Neural progenitor cell (in vitro differentiated cells): ENCODE measurements at regions not wholly inside any gene's neighbourhood (a gene's known extent, or its start where the extent isn't known, plus 50 kb on each side); places are given as distances from the start of the nearest gene placed in this dataset.

ENCODE experiments used
- DNase-seq: peaks from one replicate; pipeline ENCODE4 v3.0.0-alpha.2; 2016; ENCODE audit warnings: low spot score
- H2AFZ ChIP-seq: fragments of 200-600 bp; sonication (generic); replicated peaks from 2 replicates; pipeline ENCODE4 v1.6.1; 2016; ENCODE audit warnings: antibody characterized with exemption
- H3F3A ChIP-seq: fragments of 200-600 bp; sonication (generic); 2 replicates; pipeline ENCODE4 v1.6.1; 2016; ENCODE audit warnings: antibody characterized with exemption, low read depth
- H3K27ac ChIP-seq: fragments of 200-600 bp; sonication (generic); 2 replicates; pipeline ENCODE4 v1.5.1; 2016; ENCODE audit warnings: mild to moderate bottlenecking
- H3K27me3 ChIP-seq: fragments of 200-600 bp; sonication (generic); 2 replicates; pipeline ENCODE4 v1.6.1; 2016; ENCODE audit warnings: mild to moderate bottlenecking, moderate library complexity
- H3K36me3 ChIP-seq: fragments of 200-600 bp; sonication (generic); 2 replicates; pipeline ENCODE4 v1.5.1; 2016
- H3K4me1 ChIP-seq: fragments of 200-600 bp; sonication (generic); 2 replicates; pipeline ENCODE4 v1.6.1; 2016; ENCODE audit warnings: mixed run types
- H3K4me2 ChIP-seq: fragments of 200-600 bp; sonication (generic); 2 replicates; pipeline ENCODE4 v1.6.1; 2016
- H3K4me3 ChIP-seq: fragments of 200-600 bp; sonication (generic); 2 replicates; pipeline ENCODE4 v1.5.1; 2016
- H3K79me2 ChIP-seq: fragments of 200-600 bp; sonication (generic); 2 replicates; pipeline ENCODE4 v1.6.1; 2016; ENCODE audit warnings: low read depth
- H3K9ac ChIP-seq: fragments of 200-600 bp; sonication (generic); 2 replicates; pipeline ENCODE4 v1.6.1; 2016
- H3K9me3 ChIP-seq: fragments of 200-600 bp; sonication (generic); 2 replicates; pipeline ENCODE4 v1.5.1; 2016; ENCODE audit warnings: low read depth
- H4K20me1 ChIP-seq: fragments of 200-600 bp; sonication (generic); 2 replicates; pipeline ENCODE4 v1.6.1; 2016; ENCODE audit warnings: low read depth
- H3K27ac Mint-ChIP-seq: 3 replicates; pipeline ENCODE4 v1.8.0; 2021; ENCODE audit warnings: mixed read lengths
- H3K27me3 Mint-ChIP-seq: 2 replicates; pipeline ENCODE4 v1.8.0; 2022; ENCODE audit warnings: low read depth, mild to moderate bottlenecking, inconsistent platforms, moderate library complexity, mixed read lengths; ENCODE audit not compliant: insufficient read depth
- H3K36me3 Mint-ChIP-seq: 3 replicates; pipeline ENCODE4 v1.8.0; 2021; ENCODE audit warnings: mixed read lengths
- H3K4me1 Mint-ChIP-seq: 3 replicates; pipeline ENCODE4 v1.8.0; 2021; ENCODE audit warnings: mixed read lengths
- H3K4me3 Mint-ChIP-seq: 3 replicates; pipeline ENCODE4 v1.8.0; 2021; ENCODE audit warnings: mild to moderate bottlenecking, moderate library complexity, mixed read lengths
- H3K9me3 Mint-ChIP-seq: 3 replicates; pipeline ENCODE4 v1.8.0; 2020; ENCODE audit warnings: mixed read lengths
- CTCF ChIP-seq: fragments of 200-600 bp; sonication (generic); IDR thresholded peaks from 2 replicates; pipeline ENCODE4 v1.5.1; 2017; ENCODE audit warnings: antibody characterized with exemption, mild to moderate bottlenecking
- EZH2 ChIP-seq: fragments of 200-600 bp; sonication (generic); IDR thresholded peaks from 2 replicates; pipeline ENCODE4 v1.6.1; 2017; ENCODE audit warnings: antibody characterized with exemption, mild to moderate bottlenecking, moderate library complexity
- EZH2phosphoT487 ChIP-seq: fragments of 200-600 bp; sonication (generic); IDR thresholded peaks from 2 replicates; pipeline ENCODE4 v1.6.1; 2017; ENCODE audit warnings: antibody characterized with exemption

DNA sequence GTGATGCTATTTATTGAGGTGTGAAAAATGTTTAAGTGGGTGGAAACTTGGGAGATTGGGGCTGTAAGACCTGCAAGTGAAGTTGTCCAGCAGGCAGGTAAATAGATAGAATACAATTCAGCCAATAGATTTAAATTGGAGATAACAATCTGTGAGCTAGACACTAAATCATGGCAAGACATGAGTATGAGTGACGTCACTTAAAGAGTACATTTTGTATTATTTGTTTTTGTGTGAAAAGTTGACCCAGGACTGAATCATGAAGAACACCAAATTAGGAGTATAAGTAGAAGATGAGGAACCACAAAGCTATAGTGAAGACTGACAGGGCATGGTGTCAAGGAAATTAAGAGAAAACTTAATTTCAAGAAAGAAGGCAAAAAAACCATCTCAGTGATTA is 249.1 kb upstream of the SEMA3C start:
- Histone ChIP-seq H3K9ac (no peak overlapping the region), H3K27ac (no peak overlapping the region), H3K36me3 (no peaks in the 10 kb centered on the region), H3K79me2 (no peaks in the 10 kb centered on the region), H2AFZ (no peak overlapping the region), H3F3A (no peaks in the 10 kb centered on the region), H4K20me1 (no peaks in the 10 kb centered on the region), H3K4me3 (no peak overlapping the region), H3K4me1 (no peaks in the 10 kb centered on the region), H3K27me3 (no peaks in the 10 kb centered on the region), H3K9me3 (no peaks in the 10 kb centered on the region), H3K4me2 (no peak overlapping the region)
- Mint-ChIP-seq H3K36me3 (no peaks in the 10 kb centered on the region), H3K27ac (no peak overlapping the region), H3K9me3 (no peaks in the 10 kb centered on the region), H3K27me3 (no peaks in the 10 kb centered on the region), H3K4me1 (peaks cover 8% of the 10 kb centered on the region), H3K4me3 (no peak overlapping the region)
- no peak for TF ChIP-seq EZH2phosphoT487
- TF ChIP-seq EZH2, result no peak
- no peak for TF ChIP-seq CTCF
- DNase-seq, result no peak

DNA sequence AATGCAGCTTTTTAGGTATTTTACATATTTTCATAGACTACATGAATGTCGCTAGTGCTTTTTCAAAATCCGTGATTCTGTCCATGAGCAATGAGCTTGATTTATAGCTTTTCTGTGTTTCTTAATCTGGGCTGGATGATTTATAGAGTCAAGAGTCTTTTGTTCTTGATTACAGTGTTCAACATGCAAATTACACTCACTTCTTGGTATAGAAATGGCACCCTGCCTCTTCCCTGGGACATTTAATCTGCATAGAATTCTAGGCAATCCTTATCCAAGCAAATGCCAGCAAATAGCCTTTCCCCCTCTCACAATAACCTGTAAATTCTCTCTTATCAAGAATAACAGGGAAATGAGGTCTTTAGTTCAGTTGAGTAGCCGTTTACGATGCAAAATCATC is 246.2 kb upstream of the SEMA3C start:
- peaks cover 8% of the 10 kb centered on the region for H3K9me3 Mint-ChIP-seq
- peaks cover 5% of the 10 kb centered on the region for H3K36me3 Mint-ChIP-seq
- no peak for DNase-seq
- H3K4me3 Mint-ChIP-seq, result no peak overlapping the region
- H3F3A ChIP-seq, result no peaks in the 10 kb centered on the region
- H3K9me3 ChIP-seq, result no peaks in the 10 kb centered on the region
- no peak overlapping the region for H3K4me3 ChIP-seq
- no peak overlapping the region for H3K27ac Mint-ChIP-seq
- H3K9ac ChIP-seq, result no peak overlapping the region
- no peaks in the 10 kb centered on the region for H3K4me1 ChIP-seq
- H4K20me1 ChIP-seq, result no peaks in the 10 kb centered on the region
- TF ChIP-seq CTCF (no peak), EZH2 (no peak), EZH2phosphoT487 (no peak)
- H3K36me3 ChIP-seq, result no peaks in the 10 kb centered on the region
- no peaks in the 10 kb centered on the region for H3K79me2 ChIP-seq
- H3K27ac ChIP-seq, result no peak overlapping the region
- H3K4me2 ChIP-seq, result no peak overlapping the region
- H3K27me3 Mint-ChIP-seq, result peaks cover 2% of the 10 kb centered on the region
- peaks cover 5% of the 10 kb centered on the region for H3K4me1 Mint-ChIP-seq
- no peaks in the 10 kb centered on the region for H3K27me3 ChIP-seq
- peak overlapping the region; percentile 20 for H2AFZ ChIP-seq

GRCh38 chr7:81162771-81163525 is 244.1 kb upstream of the SEMA3C start:
- no peaks in the 10 kb centered on the region for H3F3A ChIP-seq
- Mint-ChIP-seq H3K4me1 (peaks cover 14% of the 10 kb centered on the region), H3K36me3 (peaks cover 5% of the 10 kb centered on the region), H3K27ac (no peak overlapping the region), H3K4me3 (no peak overlapping the region), H3K27me3 (peaks cover 2% of the 10 kb centered on the region), H3K9me3 (peaks cover 8% of the 10 kb centered on the region)
- no peak overlapping the region for H3K27ac ChIP-seq
- no peaks in the 10 kb centered on the region for H4K20me1 ChIP-seq
- no peaks in the 10 kb centered on the region for H3K27me3 ChIP-seq
- no peak overlapping the region for H3K4me2 ChIP-seq
- no peaks in the 10 kb centered on the region for H3K9me3 ChIP-seq
- TF ChIP-seq CTCF, result no peak
- TF ChIP-seq EZH2, result no peak
- no peak for TF ChIP-seq EZH2phosphoT487
- no peak overlapping the region for H3K4me3 ChIP-seq
- no peak overlapping the region for H3K9ac ChIP-seq
- H3K36me3 ChIP-seq, result no peaks in the 10 kb centered on the region
- no peaks in the 10 kb centered on the region for H3K79me2 ChIP-seq
- peaks cover 7% of the 10 kb centered on the region for H3K4me1 ChIP-seq
- no peak overlapping the region for H2AFZ ChIP-seq
- DNase-seq, result no peak
